ENCODE measurements at regions not wholly inside any gene's neighbourhood (a gene's known extent, or its start where the extent isn't known, plus 50 kb on each side); places are given as distances from the start of the nearest gene placed in this dataset.

DNA sequence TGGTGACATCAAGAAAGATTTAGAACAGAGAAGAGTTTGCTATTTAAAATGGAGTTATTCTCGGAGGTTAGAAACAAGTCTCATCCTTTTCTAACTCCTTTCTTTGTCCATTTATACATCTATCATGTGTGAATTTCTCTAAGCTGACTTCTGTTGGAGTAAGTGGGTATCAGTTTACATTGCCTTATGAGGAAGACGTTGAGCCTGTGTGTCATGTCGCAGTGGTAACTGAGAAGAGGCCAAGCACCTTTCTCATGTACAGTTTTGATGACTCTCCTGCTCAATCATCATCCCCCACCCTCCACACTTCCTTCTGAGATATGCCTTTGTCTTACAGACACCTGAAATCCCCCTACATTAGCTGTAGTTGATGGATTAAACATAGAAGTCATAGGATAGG, 624.8 kb downstream of the LIG4 start:
- H3K27ac ChIP-seq: no peak overlapping the region
- TF ChIP-seq, protein P1, sequence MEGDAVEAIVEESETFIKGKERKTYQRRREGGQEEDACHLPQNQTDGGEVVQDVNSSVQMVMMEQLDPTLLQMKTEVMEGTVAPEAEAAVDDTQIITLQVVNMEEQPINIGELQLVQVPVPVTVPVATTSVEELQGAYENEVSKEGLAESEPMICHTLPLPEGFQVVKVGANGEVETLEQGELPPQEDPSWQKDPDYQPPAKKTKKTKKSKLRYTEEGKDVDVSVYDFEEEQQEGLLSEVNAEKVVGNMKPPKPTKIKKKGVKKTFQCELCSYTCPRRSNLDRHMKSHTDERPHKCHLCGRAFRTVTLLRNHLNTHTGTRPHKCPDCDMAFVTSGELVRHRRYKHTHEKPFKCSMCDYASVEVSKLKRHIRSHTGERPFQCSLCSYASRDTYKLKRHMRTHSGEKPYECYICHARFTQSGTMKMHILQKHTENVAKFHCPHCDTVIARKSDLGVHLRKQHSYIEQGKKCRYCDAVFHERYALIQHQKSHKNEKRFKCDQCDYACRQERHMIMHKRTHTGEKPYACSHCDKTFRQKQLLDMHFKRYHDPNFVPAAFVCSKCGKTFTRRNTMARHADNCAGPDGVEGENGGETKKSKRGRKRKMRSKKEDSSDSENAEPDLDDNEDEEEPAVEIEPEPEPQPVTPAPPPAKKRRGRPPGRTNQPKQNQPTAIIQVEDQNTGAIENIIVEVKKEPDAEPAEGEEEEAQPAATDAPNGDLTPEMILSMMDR (conservative IDR thresholded peaks at IDR 0.05): no peak

DNA sequence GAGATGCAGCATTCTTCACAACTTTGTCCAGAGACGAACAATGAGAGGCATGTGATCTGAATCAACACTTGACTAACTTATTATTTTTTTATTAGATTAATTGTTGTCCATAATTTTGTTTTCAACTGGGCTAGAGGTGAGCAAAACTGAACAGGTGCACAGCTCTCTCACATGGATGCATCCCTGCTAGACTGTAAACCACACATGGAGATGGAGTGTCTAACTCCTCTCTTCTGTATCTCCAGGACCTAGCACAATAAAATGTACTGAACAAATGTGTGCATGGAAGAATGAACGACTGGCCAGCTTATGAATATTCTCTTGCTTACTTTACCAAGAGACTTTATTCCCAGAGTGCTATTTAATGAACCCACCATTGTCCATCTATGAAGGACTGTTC, 627.7 kb downstream of the LIG4 start:
- TF ChIP-seq, protein P1 (conservative IDR thresholded peaks at IDR 0.05): no peak
- H3K27ac ChIP-seq: no peak overlapping the region

DNA sequence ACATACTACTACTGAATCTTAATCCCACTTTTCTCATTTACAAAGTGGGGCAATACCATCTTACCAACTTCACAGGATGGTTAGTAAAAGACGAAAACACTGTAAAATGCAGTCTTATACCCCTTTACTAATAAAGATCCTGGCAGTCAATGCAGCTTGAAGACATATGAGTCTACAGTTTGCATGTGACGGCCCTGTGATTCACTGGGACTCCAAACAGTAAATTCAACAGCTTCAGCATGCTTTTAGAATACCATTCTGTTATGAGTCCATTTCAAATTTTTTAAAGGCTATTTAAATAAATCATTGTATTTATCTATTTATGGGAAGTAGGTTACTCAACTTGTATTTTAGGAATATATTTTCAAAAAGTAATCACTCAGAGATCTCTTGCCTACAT, 629.1 kb downstream of the LIG4 start:
- TF ChIP-seq, protein P1 (conservative IDR thresholded peaks at IDR 0.05): no peak
- H3K27ac ChIP-seq: no peak overlapping the region

DNA sequence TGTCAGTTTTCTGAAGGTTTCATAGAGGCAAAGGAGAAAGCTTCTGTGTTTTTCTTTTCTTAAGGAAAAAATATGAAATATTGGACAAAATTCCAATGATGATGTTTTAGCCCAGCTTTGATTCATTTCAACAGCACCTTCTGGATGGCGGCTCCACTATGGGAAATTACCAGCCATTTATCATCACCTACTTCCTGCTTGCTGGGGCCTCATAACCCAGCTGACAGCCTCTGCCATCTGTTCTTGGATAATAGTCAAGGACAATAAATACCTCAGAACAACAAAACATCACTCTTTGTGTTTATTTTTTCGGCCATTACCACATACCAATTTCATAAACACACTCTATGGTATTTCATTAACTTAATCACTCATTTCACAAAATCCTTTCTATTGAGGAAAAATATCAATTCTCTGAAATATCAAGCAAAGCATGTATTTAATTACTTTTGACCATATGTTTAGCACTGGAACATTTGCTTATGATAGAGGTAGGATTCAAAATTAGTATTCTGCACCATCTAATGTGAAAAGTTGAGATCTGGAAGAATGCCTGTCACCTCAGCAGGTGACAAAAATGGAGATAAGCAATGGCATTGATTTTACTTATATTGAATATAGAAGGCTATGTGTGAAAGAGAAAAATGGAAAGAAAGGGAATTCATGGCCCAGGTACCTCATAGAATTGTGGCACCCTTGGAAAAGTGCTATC, 629.7 kb downstream of the LIG4 start:
- TF ChIP-seq, protein P1 (conservative IDR thresholded peaks at IDR 0.05): no peak
- H3K27ac ChIP-seq: no peak overlapping the region

DNA sequence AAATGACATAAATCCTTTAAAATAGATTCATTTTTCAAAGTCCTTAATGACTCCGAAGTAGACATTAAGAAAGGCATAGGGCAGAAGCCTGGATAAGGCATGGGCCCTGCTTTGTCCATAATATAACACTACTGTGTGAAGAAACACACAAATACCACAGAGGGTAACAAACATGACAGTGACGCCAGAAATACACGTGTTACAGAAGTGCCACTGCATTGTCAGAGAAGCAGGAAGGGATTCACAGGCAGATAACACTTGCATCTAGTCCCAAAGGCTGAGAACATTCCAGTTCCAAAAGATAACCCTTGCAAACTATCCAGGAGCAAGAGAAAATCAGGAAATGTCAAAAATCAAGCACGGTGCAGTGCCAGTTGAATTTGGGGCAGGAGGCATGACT, 633.2 kb downstream of the LIG4 start:
- TF ChIP-seq, protein P1 (conservative IDR thresholded peaks at IDR 0.05): no peak
- H3K27ac ChIP-seq: no peak overlapping the region

DNA sequence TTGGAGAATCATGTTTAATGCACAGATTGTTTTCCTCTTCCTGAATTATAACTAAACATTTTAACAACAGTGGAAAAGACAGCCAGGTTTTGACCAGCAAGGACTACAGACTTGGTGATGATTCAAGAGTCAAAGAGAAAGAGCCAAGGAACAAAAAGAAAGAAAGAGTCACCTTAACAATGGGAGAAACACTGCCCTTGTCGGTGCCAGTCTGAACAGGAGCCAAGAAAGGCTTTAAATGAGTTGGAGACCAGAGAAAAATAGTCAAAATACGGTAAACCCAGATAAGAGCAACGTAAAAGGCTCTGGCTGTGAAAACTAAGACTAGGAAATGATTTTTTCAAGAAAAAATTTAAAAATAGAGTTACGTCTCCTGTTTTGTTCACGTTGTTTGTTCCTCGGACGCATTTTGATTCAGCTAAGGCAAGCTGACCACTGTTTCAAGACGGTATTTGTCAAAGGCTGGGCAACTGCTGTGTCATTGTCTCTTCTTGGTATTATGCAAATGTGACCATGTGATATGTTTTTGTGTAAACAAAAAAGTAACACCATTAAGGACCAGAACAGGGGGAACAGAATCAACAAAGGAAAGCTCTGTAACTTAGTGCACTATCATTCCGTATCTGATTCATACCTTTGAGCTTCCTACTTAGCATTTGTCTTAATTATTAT, 634.5 kb downstream of the LIG4 start:
- no peak overlapping the region for H3K27ac ChIP-seq
- TF ChIP-seq, protein P1 (conservative IDR thresholded peaks at IDR 0.05): no peak

DNA sequence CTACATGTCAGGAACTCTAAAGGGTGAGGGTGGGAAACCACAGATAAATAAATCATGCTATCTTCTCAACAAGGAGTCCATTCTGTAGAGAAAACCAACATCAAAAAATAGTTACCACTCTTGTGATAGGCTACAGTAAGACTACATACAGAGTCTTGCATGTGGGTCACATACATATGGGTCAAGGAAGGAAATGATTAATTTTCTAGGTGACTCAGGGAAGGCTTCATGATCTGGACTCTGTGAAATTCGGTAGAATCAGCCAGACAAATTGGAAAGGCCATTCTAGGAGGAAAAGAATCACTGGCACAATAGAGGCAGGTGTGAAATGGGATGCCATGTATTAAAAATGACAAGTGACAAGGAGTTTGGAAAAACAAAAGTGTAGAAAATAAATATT, 638.9 kb downstream of the LIG4 start:
- no peak overlapping the region for H3K27ac ChIP-seq
- TF ChIP-seq, protein P1 (conservative IDR thresholded peaks at IDR 0.05): no peak

Data from VCaP (cell line).